ENCODE measurements at regions not wholly inside any gene's neighbourhood (a gene's known extent, or its start where the extent isn't known, plus 50 kb on each side); places are given as distances from the start of the nearest gene placed in this dataset.

GRCh38 chr6:168863467-168863866, 390.2 kb downstream of the THBS2 start:
- H3K9me3 Mint-ChIP-seq (ENCODE audit: unreplicated experiment), result no peaks in the 10 kb centered on the region
- no peak overlapping the region for H3K27ac Mint-ChIP-seq (ENCODE audit: unreplicated experiment)
- TF ChIP-seq CTCF (IDR thresholded peaks at IDR 0.05; ENCODE audit: insufficient read depth, low read depth, low read length) (no peak), EZH2 (IDR thresholded peaks at IDR 0.05; ENCODE audit: insufficient read depth, low read length) (no peak)
- H3K27me3 ChIP-seq (ENCODE audit: insufficient read depth, low read length), result no peaks in the 10 kb centered on the region
- no peaks in the 10 kb centered on the region for H3K79me2 ChIP-seq (ENCODE audit: insufficient read depth, low read length)
- no peaks in the 10 kb centered on the region for H3K36me3 Mint-ChIP-seq (ENCODE audit: low read depth, unreplicated experiment)
- FAIRE-seq, result no peak
- no peaks in the 10 kb centered on the region for H3K4me1 Mint-ChIP-seq (ENCODE audit: low read depth, unreplicated experiment)
- DNase-seq (ENCODE audit: low read depth), result no peak
- H4K20me1 ChIP-seq (ENCODE audit: insufficient read depth, low read length), result no peaks in the 10 kb centered on the region
- H3K27ac ChIP-seq (ENCODE audit: low read depth, low read length), result no peak overlapping the region
- H3K36me3 ChIP-seq (ENCODE audit: insufficient read depth, low read length), result no peaks in the 10 kb centered on the region
- H3K4me2 ChIP-seq (ENCODE audit: low read length), result no peak overlapping the region
- no peaks in the 10 kb centered on the region for H3K4me1 ChIP-seq (ENCODE audit: insufficient read depth, low read length)
- no peak overlapping the region for H3K9ac ChIP-seq (ENCODE audit: low read length)
- peaks cover 43% of the 10 kb centered on the region for H3K27me3 Mint-ChIP-seq (ENCODE audit: low read depth, unreplicated experiment)
- H2AFZ ChIP-seq (ENCODE audit: low read depth, low read length), result no peak overlapping the region
- no peaks in the 10 kb centered on the region for H3K9me3 ChIP-seq (ENCODE audit: insufficient read depth, low read depth, low read length)
- no peak overlapping the region for H3K4me3 ChIP-seq (ENCODE audit: insufficient read depth, low read depth, low read length)
- H3K4me3 Mint-ChIP-seq (ENCODE audit: unreplicated experiment), result no peak overlapping the region

- FAIRE-seq (no peak), DNase-seq (ENCODE audit: low read depth) (no peak)
- no peaks in the 10 kb centered on the region for H3K9me3 ChIP-seq (ENCODE audit: insufficient read depth, low read depth, low read length)
- H3K27me3 ChIP-seq (ENCODE audit: insufficient read depth, low read length), result no peaks in the 10 kb centered on the region
- no peak overlapping the region for H2AFZ ChIP-seq (ENCODE audit: low read depth, low read length)
- no peak overlapping the region for H3K4me2 ChIP-seq (ENCODE audit: low read length)
- H3K36me3 ChIP-seq (ENCODE audit: insufficient read depth, low read length), result no peaks in the 10 kb centered on the region
- TF ChIP-seq EZH2 (IDR thresholded peaks at IDR 0.05; ENCODE audit: insufficient read depth, low read length) (no peak), CTCF (IDR thresholded peaks at IDR 0.05; ENCODE audit: insufficient read depth, low read depth, low read length) (no peak)
- peaks cover 39% of the 10 kb centered on the region for H3K27me3 Mint-ChIP-seq (ENCODE audit: low read depth, unreplicated experiment)
- no peak overlapping the region for H3K9ac ChIP-seq (ENCODE audit: low read length)
- H4K20me1 ChIP-seq (ENCODE audit: insufficient read depth, low read length), result no peaks in the 10 kb centered on the region
- no peak overlapping the region for H3K27ac ChIP-seq (ENCODE audit: low read depth, low read length)
- H3K79me2 ChIP-seq (ENCODE audit: insufficient read depth, low read length), result no peaks in the 10 kb centered on the region
- H3K4me3 ChIP-seq (ENCODE audit: insufficient read depth, low read depth, low read length), result no peak overlapping the region
- H3K4me3 Mint-ChIP-seq (ENCODE audit: unreplicated experiment), result no peak overlapping the region
- H3K4me1 Mint-ChIP-seq (ENCODE audit: low read depth, unreplicated experiment), result no peaks in the 10 kb centered on the region
- H3K36me3 Mint-ChIP-seq (ENCODE audit: low read depth, unreplicated experiment), result no peaks in the 10 kb centered on the region
- no peaks in the 10 kb centered on the region for H3K9me3 Mint-ChIP-seq (ENCODE audit: unreplicated experiment)
- no peak overlapping the region for H3K27ac Mint-ChIP-seq (ENCODE audit: unreplicated experiment)
- no peaks in the 10 kb centered on the region for H3K4me1 ChIP-seq (ENCODE audit: insufficient read depth, low read length)
Observed at GRCh38 chr6:168862346-168862980, 391.2 kb downstream of the THBS2 start.

GRCh38 chr6:168860987-168861386, 392.7 kb downstream of the THBS2 start:
- FAIRE-seq, result no peak
- Histone ChIP-seq H3K27me3 (ENCODE audit: insufficient read depth, low read length) (no peaks in the 10 kb centered on the region), H4K20me1 (ENCODE audit: insufficient read depth, low read length) (no peaks in the 10 kb centered on the region), H3K27ac (ENCODE audit: low read depth, low read length) (no peak overlapping the region), H3K9ac (ENCODE audit: low read length) (no peak overlapping the region), H3K79me2 (ENCODE audit: insufficient read depth, low read length) (no peaks in the 10 kb centered on the region), H3K4me1 (ENCODE audit: insufficient read depth, low read length) (no peaks in the 10 kb centered on the region), H3K4me3 (ENCODE audit: insufficient read depth, low read depth, low read length) (no peak overlapping the region), H3K4me2 (ENCODE audit: low read length) (no peak overlapping the region), H3K36me3 (ENCODE audit: insufficient read depth, low read length) (no peaks in the 10 kb centered on the region), H2AFZ (ENCODE audit: low read depth, low read length) (no peak overlapping the region), H3K9me3 (ENCODE audit: insufficient read depth, low read depth, low read length) (no peaks in the 10 kb centered on the region)
- no peak for TF ChIP-seq CTCF (IDR thresholded peaks at IDR 0.05; ENCODE audit: insufficient read depth, low read depth, low read length)
- no peak for TF ChIP-seq EZH2 (IDR thresholded peaks at IDR 0.05; ENCODE audit: insufficient read depth, low read length)
- H3K4me1 Mint-ChIP-seq (ENCODE audit: low read depth, unreplicated experiment), result peaks cover 1% of the 10 kb centered on the region
- H3K27me3 Mint-ChIP-seq (ENCODE audit: low read depth, unreplicated experiment), result peaks cover 32% of the 10 kb centered on the region
- H3K4me3 Mint-ChIP-seq (ENCODE audit: unreplicated experiment), result no peak overlapping the region
- no peaks in the 10 kb centered on the region for H3K9me3 Mint-ChIP-seq (ENCODE audit: unreplicated experiment)
- no peaks in the 10 kb centered on the region for H3K36me3 Mint-ChIP-seq (ENCODE audit: low read depth, unreplicated experiment)
- no peak for DNase-seq (ENCODE audit: low read depth)
- H3K27ac Mint-ChIP-seq (ENCODE audit: unreplicated experiment), result no peak overlapping the region
